Breast epithelium (tissue), 3 donors: ENCODE measurements at regions not wholly inside any gene's neighbourhood (a gene's known extent, or its start where the extent isn't known, plus 50 kb on each side); places are given as distances from the start of the nearest gene placed in this dataset.

Source experiments
- POLR2A ChIP-seq: fragments of 450-650 bp; IDR thresholded peaks from one replicate; pipeline ENCODE4 v1.6.1; 2016; ENCODE audit warnings: antibody characterized with exemption, mild to moderate bottlenecking, moderate library complexity
- POLR2AphosphoS5 ChIP-seq, 3 donors: sonication (generic); formaldehyde crosslinking; IDR thresholded peaks; one replicate each; pipeline ENCODE4 v1.6.1; 2017; ENCODE audit warnings: antibody characterized with exemption in 3 of 3
- TF ChIP-seq, protein P1 (sequence below), 3 donors: fragments of 450-650 bp; IDR thresholded peaks; one replicate each; pipeline ENCODE4 v1.5.1; 2016 to 2017; ENCODE audit warnings: antibody characterized with exemption in 3 of 3, mild to moderate bottlenecking in 3 of 3, moderate library complexity in 3 of 3

DNA sequence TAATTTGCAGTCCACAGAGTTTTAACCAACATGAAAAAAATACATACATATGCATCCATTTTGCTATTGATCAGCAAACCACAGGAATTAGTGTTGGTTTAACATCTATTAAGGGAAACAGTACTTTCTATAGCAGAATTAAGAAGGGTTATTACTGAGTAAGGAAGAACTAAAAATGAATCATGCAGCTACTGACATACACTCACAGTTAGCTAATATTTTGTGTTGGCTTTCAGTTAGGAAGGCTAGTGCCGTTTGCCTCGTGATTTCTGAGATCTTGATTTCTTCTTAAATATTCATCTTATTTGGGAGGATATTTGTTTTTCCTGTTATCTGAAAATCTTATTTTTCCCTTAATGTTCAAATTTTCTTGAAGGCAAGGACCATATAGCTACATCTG lies 423.4 kb downstream of the NOVA1 start:
- TF ChIP-seq, protein P1, sequence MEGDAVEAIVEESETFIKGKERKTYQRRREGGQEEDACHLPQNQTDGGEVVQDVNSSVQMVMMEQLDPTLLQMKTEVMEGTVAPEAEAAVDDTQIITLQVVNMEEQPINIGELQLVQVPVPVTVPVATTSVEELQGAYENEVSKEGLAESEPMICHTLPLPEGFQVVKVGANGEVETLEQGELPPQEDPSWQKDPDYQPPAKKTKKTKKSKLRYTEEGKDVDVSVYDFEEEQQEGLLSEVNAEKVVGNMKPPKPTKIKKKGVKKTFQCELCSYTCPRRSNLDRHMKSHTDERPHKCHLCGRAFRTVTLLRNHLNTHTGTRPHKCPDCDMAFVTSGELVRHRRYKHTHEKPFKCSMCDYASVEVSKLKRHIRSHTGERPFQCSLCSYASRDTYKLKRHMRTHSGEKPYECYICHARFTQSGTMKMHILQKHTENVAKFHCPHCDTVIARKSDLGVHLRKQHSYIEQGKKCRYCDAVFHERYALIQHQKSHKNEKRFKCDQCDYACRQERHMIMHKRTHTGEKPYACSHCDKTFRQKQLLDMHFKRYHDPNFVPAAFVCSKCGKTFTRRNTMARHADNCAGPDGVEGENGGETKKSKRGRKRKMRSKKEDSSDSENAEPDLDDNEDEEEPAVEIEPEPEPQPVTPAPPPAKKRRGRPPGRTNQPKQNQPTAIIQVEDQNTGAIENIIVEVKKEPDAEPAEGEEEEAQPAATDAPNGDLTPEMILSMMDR (IDR thresholded peaks at IDR 0.05): no peak
- TF ChIP-seq POLR2A: no peak
- no peak for TF ChIP-seq POLR2AphosphoS5 (IDR thresholded peaks at IDR 0.05)
